ENCODE measurements at regions not wholly inside any gene's neighbourhood (a gene's known extent, or its start where the extent isn't known, plus 50 kb on each side); places are given as distances from the start of the nearest gene placed in this dataset.

DNA sequence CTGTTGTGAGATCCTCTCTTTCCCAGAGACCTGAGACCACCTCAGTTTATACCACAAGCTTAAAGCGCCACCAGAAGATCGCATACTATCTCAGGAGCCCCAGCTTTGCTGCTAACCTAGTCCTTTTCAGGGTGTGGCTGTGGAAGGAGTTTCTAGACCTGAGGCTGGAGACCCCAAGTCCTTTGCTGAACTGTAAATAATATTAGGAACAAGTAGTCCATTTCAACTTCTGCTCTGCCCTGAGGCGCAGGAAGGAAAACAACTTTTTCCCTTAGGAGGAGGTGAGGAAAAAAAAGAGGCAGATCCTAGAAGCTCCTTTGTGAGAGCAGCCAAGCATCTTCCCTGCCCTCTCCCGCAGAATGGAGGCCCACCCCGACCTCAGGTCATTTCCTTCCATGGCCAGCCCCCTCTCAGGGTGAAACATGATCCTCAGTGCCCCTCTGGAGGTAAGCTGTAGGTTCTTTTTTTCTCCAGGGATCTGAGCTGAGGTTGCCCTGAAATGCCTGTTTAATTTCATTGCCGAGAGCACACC lies 122.8 kb upstream of the LGALSL start:
- Histone ChIP-seq H3K36me3 (replicated peaks; ENCODE audit: control insufficient read depth, insufficient read depth, low read length) (no peaks in the 10 kb centered on the region), H3K27me3 (ENCODE audit: control insufficient read depth, insufficient read depth, low read length) (no peaks in the 10 kb centered on the region), H3K4me3 (ENCODE audit: insufficient read depth, low read depth, low read length) (no peak overlapping the region)
- peak; percentile 64 for DNase-seq

DNA sequence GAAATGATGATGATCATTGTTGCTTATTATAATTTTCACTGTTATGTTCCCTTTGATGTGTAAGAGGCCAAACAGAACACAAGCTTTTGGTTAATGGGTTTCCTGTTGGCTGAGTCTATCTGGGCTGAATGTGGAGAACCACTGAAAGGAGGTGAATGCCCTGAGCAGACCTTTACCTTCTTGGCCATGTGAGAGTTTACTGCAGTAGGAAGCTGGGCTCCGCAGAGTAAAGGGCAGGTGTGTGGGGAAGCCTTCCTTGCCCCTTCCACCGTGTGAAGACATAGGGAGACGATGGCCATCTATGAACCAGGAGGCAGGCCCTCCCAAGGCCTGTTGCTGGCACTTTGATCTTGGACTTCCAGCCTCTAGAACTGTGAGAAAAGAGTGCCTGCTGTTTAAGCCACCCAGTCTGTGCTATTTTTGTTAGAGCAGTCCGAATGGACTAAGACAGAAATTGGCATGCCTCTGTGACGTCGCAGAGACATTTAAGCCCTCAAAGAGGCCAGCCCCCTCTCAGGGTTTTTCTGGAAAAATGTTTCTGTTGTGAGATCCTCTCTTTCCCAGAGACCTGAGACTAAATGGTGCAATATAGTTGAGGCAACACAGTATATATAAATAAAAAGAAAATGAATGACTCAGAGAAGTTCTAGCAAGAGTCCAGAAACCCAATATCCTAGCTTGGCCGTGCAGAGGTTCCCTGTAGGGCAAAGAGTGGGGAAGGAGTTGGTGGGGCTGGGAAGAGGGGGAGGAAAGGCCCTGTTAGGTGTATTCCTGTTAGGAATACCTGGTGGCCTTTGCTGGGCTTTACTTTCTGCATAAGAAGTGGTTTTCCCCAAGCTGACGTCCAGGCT lies 121.9 kb upstream of the LGALSL start:
- no peak for DNase-seq
- H3K27me3 ChIP-seq (ENCODE audit: control insufficient read depth, insufficient read depth, low read length), result no peaks in the 10 kb centered on the region
- H3K4me3 ChIP-seq (ENCODE audit: insufficient read depth, low read depth, low read length), result no peak overlapping the region

DNA sequence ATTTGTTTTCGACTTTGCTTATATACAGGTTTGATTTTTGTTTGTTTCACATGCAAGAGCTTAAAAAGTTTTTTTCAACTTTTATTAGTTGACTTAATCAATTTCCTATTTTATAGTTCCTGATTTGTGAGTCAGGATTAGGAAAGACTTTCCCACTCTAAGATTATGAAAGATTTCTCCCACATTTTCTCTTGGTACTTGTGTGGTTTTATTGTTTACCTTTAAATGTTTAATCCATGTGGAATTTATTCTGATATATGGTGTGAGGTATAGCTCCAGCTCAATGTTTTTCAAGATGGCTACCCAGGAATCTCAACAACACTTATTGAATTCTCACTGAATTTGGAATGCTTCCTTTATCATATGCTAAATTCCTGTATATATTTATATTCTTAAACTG lies 117.8 kb upstream of the LGALSL start:
- H3K4me3 ChIP-seq (ENCODE audit: insufficient read depth, low read depth, low read length), result no peak overlapping the region

More for the DNA sequence above, 121.9 kb upstream of the LGALSL start:
- H3K36me3 ChIP-seq (replicated peaks; ENCODE audit: control insufficient read depth, insufficient read depth, low read length), result no peaks in the 10 kb centered on the region

GRCh38 chr2:64337314-64337713 lies 116.6 kb upstream of the LGALSL start:
- DNase-seq, result no peak
- no peaks in the 10 kb centered on the region for H3K36me3 ChIP-seq (replicated peaks; ENCODE audit: control insufficient read depth, insufficient read depth, low read length)
- H3K27me3 ChIP-seq (ENCODE audit: control insufficient read depth, insufficient read depth, low read length), result no peaks in the 10 kb centered on the region
- H3K4me3 ChIP-seq (ENCODE audit: insufficient read depth, low read depth, low read length), result no peak overlapping the region

More for the DNA sequence above, 117.8 kb upstream of the LGALSL start:
- no peak for DNase-seq
- Histone ChIP-seq H3K27me3 (ENCODE audit: control insufficient read depth, insufficient read depth, low read length) (no peaks in the 10 kb centered on the region), H3K36me3 (replicated peaks; ENCODE audit: control insufficient read depth, insufficient read depth, low read length) (no peaks in the 10 kb centered on the region)

- no peaks in the 10 kb centered on the region for H3K36me3 ChIP-seq (replicated peaks; ENCODE audit: control insufficient read depth, insufficient read depth, low read length)
- no peaks in the 10 kb centered on the region for H3K27me3 ChIP-seq (ENCODE audit: control insufficient read depth, insufficient read depth, low read length)
- H3K4me3 ChIP-seq (ENCODE audit: insufficient read depth, low read depth, low read length), result no peak overlapping the region
- DNase-seq, result no peak
These were observed 115.9 kb upstream of the LGALSL start for GRCh38 chr2:64338108-64338507.

DNA sequence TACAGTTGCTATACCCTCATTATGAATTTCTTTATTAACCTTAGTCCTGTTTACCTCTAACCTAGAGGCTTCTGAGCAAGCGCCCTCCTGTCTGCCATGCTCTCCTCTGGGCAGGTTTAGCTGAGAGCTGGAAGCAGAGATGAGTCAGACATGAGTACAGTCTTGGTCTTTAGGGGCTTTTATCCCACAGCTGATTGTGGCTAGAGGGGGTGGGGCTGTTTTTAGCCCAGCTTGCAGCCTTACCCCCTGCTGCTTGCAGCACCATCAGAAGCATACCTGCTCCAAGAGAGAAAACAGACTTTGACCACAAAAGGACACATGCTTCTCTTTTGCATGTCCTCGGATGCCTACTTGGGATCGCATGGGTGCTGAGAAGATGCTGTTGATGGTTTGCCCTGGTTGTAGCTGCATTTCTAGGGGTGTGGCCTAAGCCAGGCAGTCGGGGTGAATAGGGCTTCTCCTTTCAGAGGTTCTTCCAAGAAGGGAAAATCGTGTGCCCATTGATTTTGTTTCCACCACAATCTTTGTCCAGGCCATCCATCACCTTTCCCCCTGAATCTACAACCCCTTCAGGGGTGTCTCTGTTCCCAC lies 115.0 kb upstream of the LGALSL start:
- H3K4me3 ChIP-seq (ENCODE audit: insufficient read depth, low read depth, low read length), result no peak overlapping the region
- no peaks in the 10 kb centered on the region for H3K36me3 ChIP-seq (replicated peaks; ENCODE audit: control insufficient read depth, insufficient read depth, low read length)
- no peaks in the 10 kb centered on the region for H3K27me3 ChIP-seq (ENCODE audit: control insufficient read depth, insufficient read depth, low read length)
- DNase-seq, result no peak

GRCh38 chr2:64341461-64341860 lies 112.5 kb upstream of the LGALSL start:
- DNase-seq, result no peak
- Histone ChIP-seq H3K27me3 (ENCODE audit: control insufficient read depth, insufficient read depth, low read length) (no peaks in the 10 kb centered on the region), H3K4me3 (ENCODE audit: insufficient read depth, low read depth, low read length) (no peak overlapping the region), H3K36me3 (replicated peaks; ENCODE audit: control insufficient read depth, insufficient read depth, low read length) (no peaks in the 10 kb centered on the region)

GRCh38 chr2:64342195-64343099 lies 111.5 kb upstream of the LGALSL start:
- H3K27me3 ChIP-seq (ENCODE audit: control insufficient read depth, insufficient read depth, low read length), result no peaks in the 10 kb centered on the region
- no peak for DNase-seq
- H3K4me3 ChIP-seq (ENCODE audit: insufficient read depth, low read depth, low read length), result no peak overlapping the region
- no peaks in the 10 kb centered on the region for H3K36me3 ChIP-seq (replicated peaks; ENCODE audit: control insufficient read depth, insufficient read depth, low read length)

- Histone ChIP-seq H3K36me3 (replicated peaks; ENCODE audit: control insufficient read depth, insufficient read depth, low read length) (no peaks in the 10 kb centered on the region), H3K27me3 (ENCODE audit: control insufficient read depth, insufficient read depth, low read length) (no peaks in the 10 kb centered on the region), H3K4me3 (ENCODE audit: insufficient read depth, low read depth, low read length) (no peak overlapping the region)
- DNase-seq, result no peak
These were observed 108.9 kb upstream of the LGALSL start for GRCh38 chr2:64344999-64345576.

DNA sequence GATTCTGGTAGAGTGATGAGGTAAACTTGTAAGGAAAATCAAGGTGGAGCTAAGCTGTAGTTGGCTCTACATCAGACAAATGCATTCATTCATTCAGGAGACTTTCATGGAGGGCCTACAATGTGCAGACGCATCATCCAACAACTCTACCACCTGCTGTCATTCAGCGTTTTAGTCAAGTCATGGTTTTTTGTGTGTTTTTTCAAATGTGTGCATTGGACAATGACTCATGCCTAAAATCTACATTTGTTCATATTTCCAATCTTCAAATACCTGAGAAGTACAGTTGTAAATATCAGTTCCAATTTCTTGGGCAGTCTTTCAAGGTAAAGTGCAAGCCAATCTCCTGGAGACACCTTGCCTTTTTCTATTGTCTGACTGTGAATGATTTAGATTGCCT lies 108.0 kb upstream of the LGALSL start:
- Histone ChIP-seq H3K27me3 (ENCODE audit: control insufficient read depth, insufficient read depth, low read length) (no peaks in the 10 kb centered on the region), H3K36me3 (replicated peaks; ENCODE audit: control insufficient read depth, insufficient read depth, low read length) (no peaks in the 10 kb centered on the region), H3K4me3 (ENCODE audit: insufficient read depth, low read depth, low read length) (no peak overlapping the region)
- no peak for DNase-seq

DNA sequence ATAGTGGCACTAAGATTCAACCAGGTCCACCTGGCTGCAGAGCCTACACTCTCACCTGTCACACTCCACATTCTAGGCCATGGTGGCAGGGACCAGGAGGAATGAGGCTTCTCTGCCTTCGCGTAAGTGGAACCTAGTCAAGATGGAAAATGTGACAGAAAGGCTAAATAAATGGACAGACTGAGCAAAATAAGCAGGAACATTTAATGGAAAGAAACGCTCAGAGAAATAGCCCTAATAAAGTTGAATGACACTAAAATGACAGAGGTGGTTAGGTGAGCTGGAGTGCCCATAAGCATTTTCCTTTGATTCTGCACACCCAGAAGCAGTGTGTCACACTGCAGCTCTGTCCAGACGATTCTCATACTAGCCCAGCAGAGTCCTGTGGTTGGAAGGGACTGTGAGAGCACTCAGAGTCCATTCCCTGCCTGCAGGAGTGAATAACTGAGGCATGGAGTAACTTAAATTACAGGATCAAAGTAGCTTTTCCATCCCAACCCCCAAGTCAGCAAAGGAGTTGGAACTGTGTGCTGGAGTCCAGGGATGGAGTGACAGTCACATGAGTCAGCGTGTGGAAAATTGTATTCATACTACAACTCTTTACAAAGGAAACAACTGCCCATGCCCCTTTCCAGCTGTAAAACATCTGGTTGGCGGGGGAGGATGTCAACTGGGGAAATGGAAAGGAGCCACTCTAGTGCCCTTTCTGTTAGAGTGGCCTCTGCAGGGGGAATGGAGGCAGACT lies 105.4 kb upstream of the LGALSL start:
- Histone ChIP-seq H3K27me3 (ENCODE audit: control insufficient read depth, insufficient read depth, low read length) (no peaks in the 10 kb centered on the region), H3K36me3 (replicated peaks; ENCODE audit: control insufficient read depth, insufficient read depth, low read length) (no peaks in the 10 kb centered on the region), H3K4me3 (ENCODE audit: insufficient read depth, low read depth, low read length) (no peak overlapping the region)
- no peak for DNase-seq

DNA sequence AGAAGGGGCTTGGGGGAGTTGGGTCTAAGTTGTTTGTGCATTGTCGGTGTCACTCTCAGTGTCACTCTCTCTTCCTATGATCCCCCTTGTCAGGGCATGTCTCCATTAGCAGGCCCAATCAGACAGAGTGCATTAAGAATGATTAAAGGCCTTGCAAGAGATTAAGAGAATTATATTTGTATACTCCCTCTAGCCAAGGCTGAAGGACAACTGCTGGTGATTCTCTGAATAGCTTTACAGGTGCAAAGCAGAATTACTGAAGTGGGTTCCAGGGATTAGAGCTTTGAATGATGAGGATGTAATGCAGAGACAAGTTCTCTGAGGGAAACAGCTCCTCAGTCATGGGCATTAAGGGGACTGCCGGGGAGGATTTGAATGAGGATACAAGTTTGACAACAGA lies 104.8 kb upstream of the LGALSL start:
- no peak for DNase-seq

GRCh38 chr2:64350996-64351395 lies 103.0 kb upstream of the LGALSL start:
- Histone ChIP-seq H3K36me3 (replicated peaks; ENCODE audit: control insufficient read depth, insufficient read depth, low read length) (no peaks in the 10 kb centered on the region), H3K27me3 (ENCODE audit: control insufficient read depth, insufficient read depth, low read length) (no peaks in the 10 kb centered on the region), H3K4me3 (ENCODE audit: insufficient read depth, low read depth, low read length) (no peak overlapping the region)
- DNase-seq, result no peak

More for the DNA sequence above, 104.8 kb upstream of the LGALSL start:
- no peaks in the 10 kb centered on the region for H3K27me3 ChIP-seq (ENCODE audit: control insufficient read depth, insufficient read depth, low read length)
- H3K4me3 ChIP-seq (ENCODE audit: insufficient read depth, low read depth, low read length), result no peak overlapping the region
- no peaks in the 10 kb centered on the region for H3K36me3 ChIP-seq (replicated peaks; ENCODE audit: control insufficient read depth, insufficient read depth, low read length)

DNA sequence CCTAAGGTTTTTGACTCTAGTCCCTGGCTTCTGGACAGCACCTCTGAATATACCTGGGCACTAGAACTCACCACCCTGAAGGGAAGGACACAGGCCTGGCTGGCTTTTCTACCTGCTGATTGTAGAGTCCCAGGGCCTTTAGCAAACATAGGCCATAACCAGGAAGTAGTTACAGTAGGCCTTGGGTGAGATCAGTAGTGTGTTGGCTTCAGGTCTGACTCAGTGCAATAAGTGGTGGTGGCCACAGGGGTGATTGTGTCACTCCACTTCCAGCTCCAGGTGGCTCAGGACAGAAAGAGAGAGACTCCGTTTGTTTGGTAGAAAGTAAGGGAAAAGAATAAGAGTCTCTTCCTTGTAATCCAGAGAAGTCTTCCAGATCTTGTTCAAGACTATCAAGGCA lies 101.7 kb upstream of the LGALSL start:
- H3K27me3 ChIP-seq (ENCODE audit: control insufficient read depth, insufficient read depth, low read length), result no peaks in the 10 kb centered on the region
- H3K4me3 ChIP-seq (ENCODE audit: insufficient read depth, low read depth, low read length), result no peak overlapping the region
- DNase-seq, result no peak
- H3K36me3 ChIP-seq (replicated peaks; ENCODE audit: control insufficient read depth, insufficient read depth, low read length), result no peaks in the 10 kb centered on the region
